Heart right ventricle (tissue), 16 donors: ENCODE measurements at regions not wholly inside any gene's neighbourhood (a gene's known extent, or its start where the extent isn't known, plus 50 kb on each side); places are given as distances from the start of the nearest gene placed in this dataset.

Experiments used
- ATAC-seq, 8 donors: fragments of 200-7000 bp; cut with Tn5 transposase; one replicate each; pipeline ENCODE4 v1.9.1; 2020; ENCODE audit warnings: mild to moderate bottlenecking in 8 of 8, moderate library complexity in 8 of 8, moderate number of reproducible peaks in 1 of 8
- DNase-seq, 2 donors: peaks; one replicate each; pipeline ENCODE4 v3.0.0-alpha.2; 2020
- H3K27ac ChIP-seq, 10 donors: fragments of 200-600 bp; sonication (generic) in 2 of 10; one replicate each; pipeline versions ENCODE4 v1.5.0 to v1.8.0; 2020 to 2022; ENCODE audit warnings: mild to moderate bottlenecking in 3 of 10
- H3K27me3 ChIP-seq, 7 donors: fragments of 200-600 bp; one replicate each; pipeline ENCODE4 v1.8.0; 2021 to 2022; ENCODE audit warnings: mild to moderate bottlenecking in 2 of 7
- H3K36me3 ChIP-seq, 9 donors: fragments of 200-600 bp; sonication (generic) in 1 of 9; one replicate each; pipeline versions ENCODE4 v1.5.0 to v1.8.0; 2020 to 2022; ENCODE audit warnings: mild to moderate bottlenecking in 2 of 9
- H3K4me1 ChIP-seq, 9 donors: fragments of 200-600 bp; sonication (generic) in 1 of 9; one replicate each; pipeline versions ENCODE4 v1.5.0 to v1.8.0; 2020 to 2022; ENCODE audit warnings: mild to moderate bottlenecking in 4 of 9
- H3K4me3 ChIP-seq, 10 donors: fragments of 200-600 bp; sonication (generic) in 2 of 10; one replicate each; pipeline versions ENCODE4 v1.5.0 to v1.8.0; 2020 to 2022; ENCODE audit warnings: mild to moderate bottlenecking in 7 of 10, moderate library complexity in 2 of 10
- H3K9me3 ChIP-seq, 11 donors: fragments of 200-600 bp in 10 of 11; sonication (generic) in 2 of 11; one replicate each; pipeline versions ENCODE4 v1.5.0 to v1.8.0; 2013 to 2022; ENCODE audit warnings: mild to moderate bottlenecking in 2 of 11, control low read depth in 1 of 11, moderate library complexity in 1 of 11
- CTCF ChIP-seq, 9 donors: fragments of 200-600 bp; sonication (generic) in 2 of 9; IDR thresholded peaks; one replicate each; pipeline versions ENCODE4 v1.5.0 to v1.8.0; 2021 to 2022; ENCODE audit warnings: antibody characterized with exemption in 9 of 9, mild to moderate bottlenecking in 5 of 9, moderate library complexity in 1 of 9
- WGBS, 2 donors: extraction: QIAGEN DNeasy Blood & Tissue Kit; methylation state at CpG; one replicate each; pipeline ENCODE4 v1.1.7; 2013; ENCODE audit warnings: inconsistent platforms in 1 of 2; 5-methylcytosine and 5-hydroxymethylcytosine counted together
- intact Hi-C, 10 donors: fragments of 100-400 bp; cut with DNase I; formaldehyde crosslinking; loops; one replicate each; pipeline versions ENCODE4 v1.11.1 to v1.14.2; 2022
- donor health status: Arrhythmogenic right ventricular cardiomyopathy.
- donor health status: ischemic (EF 13 %, LVEDD 7.1; RV severe dilation, severe dysfunction).
- donor health status: healthy with polysubstance abuse.
- donor health status: DM: no; HTN: yes; CAD: no.
- donor health status: DM: no; HTN: no; CAD: no.
- donor health status: ischemic (EF 25% LVEDD 6.9; RV normal size, moderate dysfunction).
- donor health status: ischemic (EF 25% LVEDD 5.7; RV mildly dilated, moderate dysfunction).
- donor health status: healthy.
- donor health status: DM: yes; HTN: yes; CAD: no.
- donor health status: Ischemic cardiomyopathy.
- donor health status: ischemic (EF 35%, LVEDD 5.7; RV mildly dilated, moderate dysfunction).
- donor health status: nonischemic (EF 11% LVEDD 7.7; RV severe dilation, severe dysfunction).
- donor health status: DM: yes; HTN: yes; CAD: no.
- donor health status: PGD.
- donor health status: ischemic (EF 29% LVEDD 5.4; RV normal size, mild dysfunction).
- donor health status: nonischemic (EF 23%, LVEDD 6.1; RV moderate dilation, normal function).

GRCh38 chr2:21429747-21430146 lies 306.0 kb downstream of the TDRD15 start:
- ATAC-seq (no peak), DNase-seq (no peak)
- Histone ChIP-seq H3K4me3 (no peak overlapping the region), H3K4me1 (no peaks in the 10 kb centered on the region), H3K27me3 (no peaks in the 10 kb centered on the region), H3K9me3 (peaks cover 0 to 6% (median 0%) of the 10 kb centered on the region in 11 donors), H3K36me3 (no peaks in the 10 kb centered on the region), H3K27ac (no peak overlapping the region)
- WGBS, 2 donors = 97 to 98% methylated on average over 1 of the region's 1 CpG
- intact Hi-C loops = no loop called here
- no peak for TF ChIP-seq CTCF (IDR thresholded peaks at IDR 0.05)

DNA sequence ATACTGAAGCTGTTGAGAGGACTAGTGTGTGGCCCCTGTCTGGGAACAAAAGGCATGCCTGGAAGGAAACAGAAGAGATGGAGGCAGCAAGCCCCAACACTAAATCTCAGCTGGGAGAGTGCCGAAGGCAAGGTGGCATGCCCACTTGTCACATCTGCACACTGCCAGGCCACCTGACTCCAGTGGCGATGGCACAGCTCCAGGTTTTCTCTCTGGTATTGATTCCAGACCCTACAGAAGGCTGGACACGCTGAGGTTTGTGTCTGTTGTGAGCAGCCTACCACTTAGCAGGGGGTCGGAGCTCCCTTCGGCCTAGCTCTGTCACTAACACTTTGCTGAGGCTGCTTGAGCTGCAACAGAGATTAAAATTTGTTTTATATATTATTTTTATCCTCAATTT lies 307.3 kb downstream of the TDRD15 start:
- H3K36me3 ChIP-seq = no peaks in the 10 kb centered on the region
- 64 to 76% methylated on average over 5 of the region's 5 CpGs for WGBS, 2 donors
- peaks cover 0 to 8% (median 0%) of the 10 kb centered on the region in 11 donors for H3K9me3 ChIP-seq
- H3K4me3 ChIP-seq = no peak overlapping the region
- H3K4me1 ChIP-seq = no peaks in the 10 kb centered on the region
- intact Hi-C loops = no loop called here
- ATAC-seq (no peak), DNase-seq (no peak)
- no peak for TF ChIP-seq CTCF (IDR thresholded peaks at IDR 0.05)
- H3K27ac ChIP-seq = no peak overlapping the region
- no peaks in the 10 kb centered on the region for H3K27me3 ChIP-seq

DNA sequence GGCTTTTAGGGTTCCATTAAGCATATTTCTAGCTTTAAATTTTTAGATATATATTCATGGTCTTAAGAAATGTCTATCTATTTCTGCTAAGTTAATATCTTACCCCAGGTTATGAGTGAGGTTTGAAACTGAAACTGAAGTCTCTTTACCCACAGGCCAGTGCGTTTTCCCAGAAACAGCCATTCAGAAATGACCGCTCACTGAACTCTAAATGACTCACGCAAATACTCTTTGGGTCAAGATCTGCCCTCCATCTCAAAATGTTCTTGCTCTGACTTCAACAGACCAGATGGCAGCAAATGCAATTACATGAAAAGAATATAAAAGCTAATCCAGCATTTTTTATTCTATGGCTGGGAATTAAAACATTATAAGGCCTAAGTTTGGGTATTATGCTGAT lies 315.2 kb downstream of the TDRD15 start:
- TF ChIP-seq CTCF (IDR thresholded peaks at IDR 0.05) = no peak
- 88 to 96% methylated on average over 3 of the region's 3 CpGs for WGBS, 2 donors
- H3K36me3 ChIP-seq = no peaks in the 10 kb centered on the region
- H3K4me1 ChIP-seq = peaks cover 0 to 7% (median 0%) of the 10 kb centered on the region in 9 donors
- DNase-seq (no peak), ATAC-seq (no peak)
- intact Hi-C loops = no loop called here
- H3K9me3 ChIP-seq = peaks cover 0 to 8% (median 0%) of the 10 kb centered on the region in 11 donors
- H3K27ac ChIP-seq = no peak overlapping the region
- no peaks in the 10 kb centered on the region for H3K27me3 ChIP-seq
- H3K4me3 ChIP-seq = no peak overlapping the region

GRCh38 chr2:21441442-21441841 lies 317.7 kb downstream of the TDRD15 start:
- no peak for TF ChIP-seq CTCF (IDR thresholded peaks at IDR 0.05)
- Histone ChIP-seq H3K27me3 (no peaks in the 10 kb centered on the region), H3K27ac (no peak overlapping the region), H3K36me3 (no peaks in the 10 kb centered on the region), H3K4me3 (no peak overlapping the region), H3K4me1 (peaks cover 0 to 9% (median 0%) of the 10 kb centered on the region in 9 donors), H3K9me3 (no peaks in the 10 kb centered on the region)
- ATAC-seq (no peak), DNase-seq (no peak)
- WGBS, 2 donors = 90 to 95% methylated on average over 7 of the region's 7 CpGs
- intact Hi-C loops = no loop called here
